ENCODE measurements at regions not wholly inside any gene's neighbourhood (a gene's known extent, or its start where the extent isn't known, plus 50 kb on each side); places are given as distances from the start of the nearest gene placed in this dataset.

DNA sequence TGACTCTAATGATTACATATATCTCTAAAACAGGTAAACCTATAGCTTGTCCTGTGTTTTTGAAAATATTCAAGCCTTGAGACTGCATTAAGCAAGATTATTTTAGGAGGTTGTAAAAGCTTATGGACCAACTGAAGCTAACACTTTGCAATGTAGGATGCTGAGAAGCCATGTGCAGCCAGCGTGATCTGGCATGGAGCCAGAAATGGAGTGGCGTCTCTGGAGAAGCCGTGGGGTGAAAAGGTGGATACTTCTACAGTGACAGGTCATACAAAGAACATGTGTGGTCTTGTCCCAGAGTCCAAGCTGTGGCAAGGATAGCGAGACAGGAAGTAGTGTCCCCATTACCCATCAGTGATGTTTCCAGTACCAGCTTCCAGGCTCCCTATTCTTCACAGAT lies 100.8 kb upstream of the CD180 start:
- H3K4me3 ChIP-seq (ENCODE audit: control insufficient read depth, low read depth, low read length): no peak overlapping the region
- no peak for DNase-seq (ENCODE audit: low read depth)
- TF ChIP-seq, protein P1, sequence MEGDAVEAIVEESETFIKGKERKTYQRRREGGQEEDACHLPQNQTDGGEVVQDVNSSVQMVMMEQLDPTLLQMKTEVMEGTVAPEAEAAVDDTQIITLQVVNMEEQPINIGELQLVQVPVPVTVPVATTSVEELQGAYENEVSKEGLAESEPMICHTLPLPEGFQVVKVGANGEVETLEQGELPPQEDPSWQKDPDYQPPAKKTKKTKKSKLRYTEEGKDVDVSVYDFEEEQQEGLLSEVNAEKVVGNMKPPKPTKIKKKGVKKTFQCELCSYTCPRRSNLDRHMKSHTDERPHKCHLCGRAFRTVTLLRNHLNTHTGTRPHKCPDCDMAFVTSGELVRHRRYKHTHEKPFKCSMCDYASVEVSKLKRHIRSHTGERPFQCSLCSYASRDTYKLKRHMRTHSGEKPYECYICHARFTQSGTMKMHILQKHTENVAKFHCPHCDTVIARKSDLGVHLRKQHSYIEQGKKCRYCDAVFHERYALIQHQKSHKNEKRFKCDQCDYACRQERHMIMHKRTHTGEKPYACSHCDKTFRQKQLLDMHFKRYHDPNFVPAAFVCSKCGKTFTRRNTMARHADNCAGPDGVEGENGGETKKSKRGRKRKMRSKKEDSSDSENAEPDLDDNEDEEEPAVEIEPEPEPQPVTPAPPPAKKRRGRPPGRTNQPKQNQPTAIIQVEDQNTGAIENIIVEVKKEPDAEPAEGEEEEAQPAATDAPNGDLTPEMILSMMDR (IDR thresholded peaks at IDR 0.05; ENCODE audit: control insufficient read depth, insufficient read depth, low read depth, low read length, missing control alignments): no peak

DNA sequence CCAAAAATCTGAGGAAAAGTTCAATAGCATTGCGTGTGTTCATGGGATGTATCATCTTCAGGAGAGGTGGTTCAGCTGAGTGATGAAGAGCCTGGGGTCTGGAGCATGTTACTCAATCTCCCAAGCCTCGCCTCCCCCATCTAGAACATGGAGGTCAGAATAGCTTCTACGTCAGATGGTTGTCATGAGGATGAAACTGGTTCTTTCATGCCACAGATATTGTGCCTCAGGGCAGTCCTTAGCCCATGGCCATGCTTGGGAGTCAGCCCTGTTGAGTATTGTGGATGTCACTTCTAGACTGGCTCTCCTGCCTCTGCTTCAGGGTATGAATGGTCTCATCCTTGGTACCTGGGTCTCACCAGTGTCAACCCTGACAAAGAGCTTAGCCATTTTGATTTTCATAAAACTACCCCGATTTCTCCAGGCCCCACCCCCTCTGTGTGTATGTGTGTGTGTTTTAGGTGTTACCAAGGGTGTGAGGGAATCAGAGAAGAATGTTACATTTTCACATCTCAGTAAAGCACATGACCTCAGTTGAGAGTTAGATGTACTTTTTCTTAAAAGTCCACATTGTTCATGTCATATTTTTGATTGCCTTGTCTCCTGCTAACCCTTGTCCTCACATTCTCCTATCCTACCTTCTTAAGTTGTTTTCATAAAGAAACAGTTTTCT lies 97.8 kb upstream of the CD180 start:
- TF ChIP-seq, protein P1 (IDR thresholded peaks at IDR 0.05; ENCODE audit: control insufficient read depth, insufficient read depth, low read depth, low read length, missing control alignments): no peak
- no peak overlapping the region for H3K4me3 ChIP-seq (ENCODE audit: control insufficient read depth, low read depth, low read length)
- DNase-seq (ENCODE audit: low read depth): no peak

GRCh38 chr5:67293226-67293625 lies 96.6 kb upstream of the CD180 start:
- TF ChIP-seq, protein P1 (IDR thresholded peaks at IDR 0.05; ENCODE audit: control insufficient read depth, insufficient read depth, low read depth, low read length, missing control alignments): no peak
- no peak overlapping the region for H3K4me3 ChIP-seq (ENCODE audit: control insufficient read depth, low read depth, low read length)
- no peak for DNase-seq (ENCODE audit: low read depth)

- no peak for DNase-seq (ENCODE audit: low read depth)
- TF ChIP-seq, protein P1 (IDR thresholded peaks at IDR 0.05; ENCODE audit: control insufficient read depth, insufficient read depth, low read depth, low read length, missing control alignments): no peak
- H3K4me3 ChIP-seq (ENCODE audit: control insufficient read depth, low read depth, low read length): no peak overlapping the region
Observed at GRCh38 chr5:67292201-67292940, 95.8 kb upstream of the CD180 start.

DNA sequence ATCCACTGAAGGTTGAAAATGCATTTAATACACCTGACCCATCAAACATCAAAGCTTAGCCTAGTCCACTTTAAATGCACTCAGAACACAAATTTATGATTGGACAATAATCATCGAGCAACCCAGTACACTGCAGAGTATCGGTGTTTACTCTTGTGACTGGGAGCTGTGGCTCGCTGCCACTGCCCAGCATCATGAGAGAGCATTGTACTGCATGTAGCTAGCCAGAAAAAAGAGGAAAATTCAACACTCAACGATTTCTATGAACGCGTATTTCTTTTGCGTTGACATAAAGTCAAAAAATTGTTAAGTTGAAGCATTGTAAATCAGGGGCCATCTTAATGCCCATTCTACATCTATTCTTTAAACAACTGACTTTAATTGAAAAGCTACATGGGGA lies 95.1 kb upstream of the CD180 start:
- DNase-seq (ENCODE audit: low read depth): no peak
- H3K4me3 ChIP-seq (ENCODE audit: control insufficient read depth, low read depth, low read length): no peak overlapping the region
- TF ChIP-seq, protein P1 (IDR thresholded peaks at IDR 0.05; ENCODE audit: control insufficient read depth, insufficient read depth, low read depth, low read length, missing control alignments): no peak

DNA sequence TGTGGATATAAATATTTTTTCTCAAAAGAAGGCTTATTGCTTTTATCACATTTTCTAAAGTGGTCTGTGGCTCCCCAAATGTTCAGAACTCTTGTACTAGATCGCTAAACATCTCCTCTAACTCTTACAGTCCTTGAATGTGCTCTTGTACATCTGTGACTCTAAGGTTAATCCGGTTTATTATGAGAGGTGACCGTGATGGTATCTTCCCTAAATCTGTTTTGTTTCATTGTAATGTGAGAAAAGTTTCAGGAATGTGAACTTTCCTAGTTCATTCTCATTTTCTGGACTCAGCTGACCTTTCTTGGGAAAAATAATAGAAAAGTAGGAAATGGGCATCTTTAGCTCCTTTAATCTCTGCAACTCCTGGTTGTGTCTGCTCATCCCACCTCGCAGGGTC lies 94.5 kb upstream of the CD180 start:
- DNase-seq (ENCODE audit: low read depth): no peak
- H3K4me3 ChIP-seq (ENCODE audit: control insufficient read depth, low read depth, low read length): no peak overlapping the region
- TF ChIP-seq, protein P1 (IDR thresholded peaks at IDR 0.05; ENCODE audit: control insufficient read depth, insufficient read depth, low read depth, low read length, missing control alignments): no peak

Measured in AG09309 (cell line).